ENCODE measurements at regions not wholly inside any gene's neighbourhood (a gene's known extent, or its start where the extent isn't known, plus 50 kb on each side); places are given as distances from the start of the nearest gene placed in this dataset.

DNA sequence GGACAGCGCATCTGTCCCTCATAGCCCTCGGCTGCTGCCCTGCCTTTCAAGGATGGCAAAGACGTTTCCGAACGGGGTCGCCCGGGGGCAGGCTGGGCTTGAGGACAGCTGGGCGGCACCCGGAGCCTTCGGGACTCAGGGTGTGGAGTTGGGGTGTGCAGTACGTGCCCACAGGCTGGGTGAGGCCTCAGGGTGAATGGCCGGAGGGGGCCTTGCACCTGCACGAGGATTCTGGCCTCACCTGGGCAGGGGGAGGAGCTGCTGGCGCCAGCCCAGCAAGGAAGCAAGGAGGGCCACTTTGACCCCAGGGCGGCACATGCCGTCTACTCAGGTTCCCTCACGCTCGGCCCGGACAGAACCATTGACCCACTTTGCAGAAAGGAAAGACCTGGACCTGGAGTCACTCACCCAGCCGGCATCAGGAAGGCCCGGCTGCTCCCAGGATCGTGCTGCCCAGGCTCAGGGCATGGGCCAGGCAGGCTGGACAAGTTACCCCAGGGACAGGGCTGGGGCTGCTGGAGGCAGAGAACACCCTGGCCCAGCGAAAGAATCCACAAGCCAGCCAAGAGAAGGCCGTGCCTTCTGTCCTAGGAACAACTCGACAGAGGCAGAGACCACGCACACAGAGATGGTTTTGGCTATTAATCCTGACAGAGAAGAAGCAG, 65.1 kb upstream of the TTC34 start:
- DNase-seq = no peak

DNA sequence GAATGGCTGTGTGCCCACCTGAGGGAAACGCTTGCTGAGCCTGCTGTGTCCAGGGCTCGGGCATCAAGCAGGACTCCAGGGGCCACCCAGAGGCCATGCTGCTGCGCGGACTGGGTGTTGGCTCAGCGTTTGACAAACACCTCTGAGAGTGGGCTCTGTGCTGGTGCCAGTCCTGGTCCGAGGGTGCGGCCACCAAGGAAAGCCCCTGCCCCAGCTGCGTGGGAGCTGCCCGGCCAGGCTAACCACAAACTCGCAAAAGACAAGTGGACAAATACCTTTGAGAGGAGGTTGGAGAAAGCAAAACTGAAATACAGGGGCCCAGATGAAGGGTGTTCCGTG, 65.6 kb upstream of the TTC34 start:
- DNase-seq = no peak

DNA sequence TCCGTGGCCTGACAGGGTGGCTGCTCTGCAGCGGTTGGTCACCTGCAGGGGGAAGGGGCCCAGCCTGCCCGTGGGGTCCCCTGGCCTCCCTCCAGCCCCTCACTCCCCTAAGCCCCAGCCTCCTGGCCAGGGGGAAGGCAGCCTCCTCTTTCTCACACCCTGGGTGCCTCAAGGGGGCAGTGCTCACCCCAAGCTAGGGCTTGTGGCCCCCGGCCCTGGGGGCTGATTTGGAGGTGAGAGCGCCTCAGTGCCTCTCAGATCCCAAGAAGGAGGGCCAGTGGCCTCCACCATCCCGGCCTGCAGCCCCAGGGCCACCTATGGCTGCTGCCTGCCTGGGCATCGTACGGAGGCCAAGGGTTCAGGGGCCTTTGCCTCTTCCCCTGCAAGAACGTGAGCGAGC, 66.4 kb upstream of the TTC34 start:
- no peak for DNase-seq

DNA sequence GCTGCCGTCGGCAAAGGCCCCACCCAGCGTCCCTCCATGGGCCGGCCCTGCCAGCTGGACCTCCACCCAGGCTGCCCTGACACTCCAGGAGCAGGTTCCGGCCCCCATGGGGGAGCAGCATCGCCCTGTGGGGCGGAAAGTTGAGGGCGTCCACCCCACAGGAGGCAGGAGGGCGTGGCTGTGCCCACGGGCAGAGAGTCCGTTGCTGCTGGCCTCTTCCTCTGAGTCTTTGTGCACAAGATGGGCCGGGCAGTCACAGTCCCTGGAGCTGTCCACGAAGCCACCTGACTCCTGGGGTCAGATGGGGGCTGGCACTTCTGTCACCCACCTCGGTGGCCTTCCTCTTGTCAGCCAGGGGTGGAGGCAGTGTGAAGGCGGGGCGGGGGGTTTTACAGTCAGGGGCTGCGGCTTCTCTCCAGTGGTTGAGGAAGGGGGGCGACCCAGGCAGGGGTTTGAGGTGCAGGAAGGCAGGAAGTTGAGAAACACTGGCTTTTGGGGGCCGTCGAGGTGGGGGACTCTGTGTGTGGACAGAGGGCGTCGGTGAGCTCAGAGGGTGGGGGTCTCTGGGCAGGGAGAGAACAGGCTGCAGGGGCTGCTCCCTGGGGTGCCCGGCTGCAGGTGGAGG, 67.2 kb upstream of the TTC34 start:
- DNase-seq = no peak

DNA sequence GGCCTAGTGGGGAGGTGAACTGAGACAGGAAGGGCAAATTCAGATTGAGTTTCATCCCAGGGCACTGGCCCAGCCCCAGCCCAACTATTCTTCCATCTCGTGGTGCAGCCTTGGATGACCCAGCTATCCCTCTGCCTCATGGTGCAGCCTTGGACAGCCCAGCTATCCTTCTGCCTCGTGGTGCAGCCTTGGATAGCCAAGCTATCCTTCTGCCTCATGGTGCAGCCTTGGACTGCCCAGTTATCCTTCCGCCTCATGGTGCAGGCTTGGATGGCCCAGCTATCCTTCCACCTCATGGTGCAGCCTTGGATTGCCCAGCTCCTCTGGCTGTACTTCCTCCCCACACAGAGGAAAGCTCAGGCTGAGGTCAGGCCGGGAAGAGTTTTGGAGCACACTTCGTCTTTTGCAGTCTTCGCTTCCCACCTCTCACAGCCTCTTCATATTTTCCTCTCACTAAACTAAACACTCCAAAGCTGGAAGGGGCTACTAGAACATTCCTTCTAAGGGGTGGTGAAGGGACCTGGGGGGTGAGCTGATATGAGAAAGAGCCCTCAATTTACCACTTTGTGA, 69.8 kb upstream of the TTC34 start:
- no peak for DNase-seq

DNA sequence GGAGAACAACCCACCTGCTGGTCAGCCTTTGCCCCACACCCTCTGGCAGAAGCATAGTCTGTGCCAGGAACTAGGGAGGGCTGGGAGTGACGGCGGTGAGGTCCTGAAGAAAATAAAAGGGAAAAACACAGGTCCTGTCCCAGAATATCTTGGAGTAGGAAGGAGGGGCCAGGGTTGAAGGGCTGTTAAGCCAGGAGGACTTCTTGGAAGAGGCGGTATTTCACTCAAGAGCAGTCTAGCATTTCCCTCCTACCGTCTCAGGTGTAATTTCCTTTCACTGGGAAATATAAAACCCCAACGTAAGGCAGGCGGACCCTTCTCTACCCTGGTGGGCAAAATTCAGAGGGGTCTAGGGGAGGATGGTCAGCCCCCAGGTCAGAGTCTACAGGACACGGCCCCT, 72.7 kb upstream of the TTC34 start:
- no peak for DNase-seq

DNA sequence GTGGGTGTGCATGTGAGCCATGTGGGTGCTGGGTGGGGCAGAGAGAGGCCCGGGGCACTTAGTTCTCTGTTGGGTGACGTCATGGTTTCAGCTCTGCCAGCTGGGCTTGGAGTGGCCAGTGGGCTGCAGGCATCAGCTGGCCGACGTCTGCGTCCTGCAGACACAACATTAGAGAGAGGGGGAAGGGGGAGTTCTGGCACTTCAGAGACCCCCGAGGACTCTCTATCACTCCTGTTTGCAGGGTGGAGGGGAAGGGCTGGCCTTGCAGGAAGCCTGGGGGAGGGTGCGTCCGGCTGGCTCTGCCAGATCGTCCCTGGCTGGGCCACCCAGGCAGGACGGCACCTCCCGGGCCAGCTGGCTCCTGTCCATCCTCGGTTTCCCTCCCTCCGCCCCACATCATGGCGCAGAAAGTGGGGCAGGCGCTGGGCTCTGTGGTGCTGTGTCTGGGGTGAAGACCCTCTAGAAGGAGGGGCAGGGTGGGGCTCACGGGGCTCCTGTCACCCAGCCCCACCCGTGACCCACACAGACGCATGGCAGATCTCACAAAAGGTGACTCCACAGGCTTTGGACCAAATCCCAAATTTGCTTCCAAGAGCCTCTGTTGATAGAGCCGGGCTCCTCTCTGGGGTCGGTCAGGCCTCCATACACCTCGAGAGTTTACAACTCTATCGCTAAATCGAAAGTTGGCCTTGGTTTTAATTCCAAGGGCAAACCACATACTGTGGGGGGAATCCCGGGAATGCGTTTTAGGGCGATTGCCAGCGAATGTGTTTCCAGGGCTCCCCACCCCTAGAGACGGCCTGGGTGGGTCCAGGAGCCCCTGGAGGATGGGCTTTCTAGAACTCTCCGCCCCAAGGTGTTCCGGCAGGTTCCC, 73.4 kb upstream of the TTC34 start:
- no peak for DNase-seq

DNA sequence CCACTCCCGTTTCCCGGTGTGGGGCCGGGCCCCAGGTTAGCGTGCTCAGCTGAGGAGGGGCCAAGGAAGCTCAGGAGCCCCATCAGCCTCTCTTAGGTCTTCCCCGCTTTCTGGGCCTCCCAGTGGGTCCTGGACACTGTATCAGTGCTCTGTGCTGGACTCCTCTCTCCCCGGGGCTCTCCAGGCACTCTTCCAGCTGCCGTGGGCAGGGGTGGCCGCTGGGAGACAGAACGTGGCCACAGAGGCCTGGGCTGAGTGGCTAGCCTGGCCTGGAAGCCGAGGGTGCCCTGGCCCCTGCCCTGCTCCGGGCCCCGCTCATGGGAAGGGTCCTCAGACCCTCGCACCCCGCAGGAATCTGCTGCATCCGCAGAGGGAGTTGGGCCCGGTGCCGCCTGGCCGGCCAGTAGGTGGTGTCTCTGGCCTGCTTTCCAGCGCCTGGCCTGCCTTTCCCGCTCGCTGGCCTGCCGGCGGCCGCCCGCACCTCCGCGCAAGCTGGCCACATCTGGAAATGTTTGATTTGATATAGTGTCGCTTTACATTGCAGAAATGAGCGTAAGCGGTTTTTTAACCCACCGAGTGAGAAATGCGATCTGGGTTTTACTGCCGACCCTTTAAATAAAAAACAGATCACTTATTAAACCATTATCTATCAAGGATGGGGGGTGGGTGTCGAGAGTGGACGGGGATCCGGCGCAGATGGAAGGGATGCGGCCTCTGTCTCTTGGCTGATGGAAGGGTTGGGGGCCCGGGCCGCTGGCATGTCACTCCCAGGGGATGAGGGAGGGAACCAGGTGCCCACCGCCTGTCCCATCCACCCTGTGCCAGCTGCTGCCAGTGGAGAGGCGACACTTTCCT, 74.4 kb upstream of the TTC34 start:
- DNase-seq = no peak

DNA sequence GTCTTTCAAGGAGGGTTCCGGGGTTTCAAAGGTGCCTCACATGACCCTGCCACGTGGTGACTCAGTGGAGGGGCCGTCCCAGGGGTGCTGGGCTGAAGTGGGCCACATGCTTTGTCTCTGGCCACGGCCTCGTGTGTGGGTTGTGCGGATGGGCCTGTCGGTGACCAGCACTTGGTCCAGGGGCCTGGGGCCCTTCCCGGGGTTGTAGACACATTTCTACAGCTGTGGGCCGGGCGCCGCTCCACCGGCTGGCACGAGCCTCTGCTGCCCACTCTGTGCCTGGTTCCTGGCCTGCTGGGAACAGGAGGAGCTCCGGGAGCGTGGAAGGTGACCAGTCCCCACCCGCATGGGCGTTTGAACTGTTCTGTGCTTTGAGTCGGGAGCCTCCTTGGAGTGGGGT, 75.4 kb upstream of the TTC34 start:
- DNase-seq = no peak

DNA sequence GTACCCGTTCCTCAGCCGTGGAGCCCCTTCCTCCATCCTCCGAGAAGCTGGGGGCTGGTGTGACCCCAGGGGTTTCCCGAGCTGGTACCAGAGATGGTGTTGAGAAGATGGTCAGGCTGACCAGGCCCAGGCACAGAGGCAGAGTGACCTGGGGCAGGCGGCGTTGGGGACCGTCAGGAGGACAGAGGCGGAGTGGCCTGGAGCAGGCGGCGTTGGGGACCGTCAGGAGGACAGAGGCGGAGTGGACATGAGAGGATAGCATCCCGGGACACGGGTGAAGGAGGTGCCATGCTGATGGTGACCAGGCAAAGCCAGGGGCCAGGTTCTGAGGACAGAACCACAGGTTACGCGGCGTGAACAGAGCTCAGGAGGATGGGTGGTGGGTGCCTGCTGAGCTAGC, 75.9 kb upstream of the TTC34 start:
- DNase-seq = no peak

DNA sequence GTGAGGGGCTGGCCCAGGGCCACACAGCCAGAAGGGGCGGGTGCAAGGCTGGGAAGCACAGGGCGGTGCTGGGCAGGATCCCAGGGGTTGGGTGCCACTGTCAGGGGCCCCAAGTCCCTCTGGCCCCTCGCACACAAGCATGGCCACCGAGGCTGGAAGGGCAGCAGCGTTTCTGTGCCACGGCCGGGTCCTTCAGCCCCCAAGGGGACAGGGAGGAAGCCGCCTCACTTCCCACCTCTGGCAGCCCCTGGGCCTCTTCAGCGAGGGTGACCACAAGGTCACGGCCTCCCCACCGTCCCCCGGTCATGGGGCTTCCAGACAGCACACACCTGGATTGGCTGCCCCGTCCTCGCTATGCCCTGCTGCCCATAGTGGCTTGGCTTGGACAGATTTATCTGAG, 77.1 kb upstream of the TTC34 start:
- DNase-seq = no peak

DNA sequence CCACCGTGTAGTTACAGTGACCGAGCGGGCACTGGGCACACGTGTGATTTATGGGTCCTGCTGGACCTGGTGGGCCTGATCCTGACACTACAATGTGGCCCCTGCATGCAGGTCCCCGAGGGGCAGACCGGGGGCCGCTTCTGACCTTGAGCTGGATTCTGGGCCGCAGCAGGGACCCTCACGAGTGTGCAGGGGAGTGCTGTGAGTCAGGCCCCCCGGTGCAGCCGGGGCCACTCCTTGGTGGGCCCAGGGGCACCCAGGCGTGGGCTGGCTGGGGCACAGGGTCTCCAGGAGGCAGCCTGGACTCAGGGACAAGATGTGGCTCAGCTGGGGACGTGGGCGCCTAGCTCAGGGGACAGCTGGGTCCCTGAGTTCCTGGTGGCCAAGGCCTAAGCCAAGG, 77.5 kb upstream of the TTC34 start:
- DNase-seq = no peak

DNA sequence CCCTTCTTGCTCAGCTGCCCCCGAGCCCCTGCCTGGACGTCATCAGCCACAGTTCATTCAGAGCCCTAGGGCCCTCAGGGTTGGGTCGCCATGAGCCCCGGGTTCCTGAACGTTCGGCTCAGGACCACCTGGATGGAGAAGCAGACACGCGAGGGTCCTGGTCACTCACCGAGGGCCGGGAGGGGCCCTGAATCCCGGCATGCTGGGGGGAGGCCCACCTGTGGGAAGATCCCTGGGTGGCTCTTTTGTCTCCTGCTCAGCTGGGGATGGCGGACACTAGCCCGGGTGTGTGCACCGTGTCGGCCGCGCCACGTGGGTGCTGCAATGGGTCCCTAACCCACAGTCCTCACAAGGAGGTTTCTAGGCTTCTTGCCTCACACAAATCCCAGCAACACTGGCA, 78.1 kb upstream of the TTC34 start:
- no peak for DNase-seq

DNA sequence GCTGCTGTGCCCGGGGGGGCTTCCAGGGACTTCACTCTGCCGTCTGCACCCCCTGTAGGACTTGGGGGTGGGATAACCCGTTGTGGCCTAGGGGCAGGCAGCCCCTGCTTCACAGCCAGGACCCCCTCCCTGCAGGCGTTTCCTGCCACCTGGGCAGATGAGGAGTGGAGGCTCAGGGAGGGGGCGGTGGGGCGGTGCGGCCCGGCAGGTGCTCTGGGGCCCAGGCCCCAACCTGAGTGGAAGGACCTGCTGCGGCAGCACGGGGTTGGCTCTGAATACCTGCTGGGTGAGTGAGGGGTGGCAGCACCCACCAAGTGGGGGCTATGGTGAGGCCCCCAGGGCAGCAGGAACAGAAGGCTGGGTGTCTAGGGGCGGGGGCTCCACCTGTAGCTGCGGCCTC, 78.6 kb upstream of the TTC34 start:
- no peak for DNase-seq

DNA sequence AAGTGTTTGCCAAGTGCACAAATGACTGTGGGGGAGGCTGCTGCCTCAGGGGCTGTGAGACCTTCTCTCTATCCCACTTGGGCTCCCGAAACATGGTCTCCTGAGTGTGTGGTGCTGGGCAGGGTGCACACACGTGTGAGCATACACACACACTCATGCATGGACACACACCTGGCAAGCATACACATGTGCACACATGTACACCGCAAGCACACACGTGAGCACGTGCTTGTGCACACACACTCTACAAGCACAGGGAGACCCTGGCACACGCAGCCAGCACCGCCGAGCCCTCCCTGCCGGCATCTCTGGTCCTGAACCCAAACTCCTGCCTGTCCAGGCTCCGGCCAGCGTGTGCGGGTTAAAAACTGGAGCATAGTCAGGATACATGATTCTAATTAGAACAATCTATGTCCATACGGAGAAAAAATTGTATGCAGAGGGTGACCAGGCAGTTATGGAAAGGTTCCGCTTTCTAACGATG, 79.4 kb upstream of the TTC34 start:
- no peak for DNase-seq

DNA sequence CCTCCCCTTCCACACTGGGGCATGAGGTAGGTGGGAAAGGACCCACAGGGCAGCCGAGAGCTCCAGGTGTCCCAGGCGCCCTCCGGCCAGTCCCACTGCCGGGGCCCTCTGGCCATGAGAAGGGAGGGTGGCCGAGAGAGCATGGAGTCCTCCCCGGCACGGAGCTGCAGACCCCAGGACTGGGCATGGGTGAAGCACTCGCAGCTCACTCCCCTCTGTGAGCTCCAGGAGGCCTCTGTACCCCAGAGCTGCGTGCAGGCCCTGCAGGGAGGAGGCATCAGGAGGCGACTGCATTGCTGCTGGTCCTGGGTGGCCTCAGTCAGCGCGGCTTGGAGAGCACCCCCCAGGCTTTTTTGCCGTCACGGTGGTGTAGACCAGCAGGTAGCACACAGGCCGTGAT, 80.1 kb upstream of the TTC34 start:
- DNase-seq = no peak

DNA sequence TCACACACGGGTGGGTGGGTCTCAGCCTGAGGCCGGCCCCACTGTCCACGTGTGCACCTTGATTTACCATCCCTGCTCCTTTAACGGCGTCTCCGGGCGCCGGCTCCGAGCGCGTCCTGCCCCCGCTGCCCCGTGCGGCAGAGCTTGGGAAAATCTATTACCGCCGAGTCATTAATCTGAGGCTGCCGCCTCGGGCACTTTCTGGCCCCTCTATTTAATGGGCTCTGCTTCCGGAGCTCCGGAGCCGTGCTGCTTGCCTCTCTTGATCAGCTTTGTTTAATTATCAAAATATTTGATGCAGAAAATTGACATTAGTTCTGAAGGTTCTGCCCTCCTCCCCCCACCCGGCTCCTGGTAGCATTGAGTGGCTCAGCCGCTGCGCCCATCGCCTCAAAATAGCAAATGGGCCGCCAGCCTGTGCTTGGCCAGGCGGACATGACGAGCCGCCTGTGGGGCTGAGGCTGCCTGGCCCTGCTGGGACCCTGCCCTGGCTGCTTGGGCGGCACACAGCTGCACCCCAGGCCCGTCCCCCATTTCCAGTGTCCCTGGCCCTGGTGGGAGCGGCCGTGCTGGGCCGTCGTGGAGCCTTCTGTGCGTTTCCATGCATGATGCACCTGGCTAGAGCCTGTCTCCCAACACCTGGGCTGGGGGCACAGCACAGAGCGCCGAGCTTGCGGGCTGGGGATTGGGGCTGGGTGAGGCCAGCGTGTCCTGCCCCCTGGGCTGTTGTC, 81.6 kb upstream of the TTC34 start:
- DNase-seq = no peak

DNA sequence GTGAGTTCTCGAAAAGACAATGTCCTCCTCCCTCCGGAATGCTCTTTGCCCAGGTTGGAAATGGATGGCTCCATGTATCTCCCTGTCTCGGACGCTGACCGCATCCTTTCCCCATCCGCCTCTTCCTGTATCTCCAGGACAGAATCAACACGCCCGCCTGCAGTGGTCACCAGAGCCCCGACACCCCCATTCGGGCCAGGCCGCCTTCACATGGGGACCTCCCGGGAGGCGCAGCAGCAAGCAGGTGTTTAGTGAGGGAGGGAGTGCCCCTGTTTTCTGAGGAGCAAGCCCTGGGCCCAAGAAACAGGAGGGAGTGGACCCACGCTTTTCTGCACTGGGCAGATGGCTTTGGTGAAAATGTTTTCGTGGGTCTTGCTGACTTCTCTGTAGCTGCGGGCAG, 83.5 kb upstream of the TTC34 start:
- DNase-seq = no peak

DNA sequence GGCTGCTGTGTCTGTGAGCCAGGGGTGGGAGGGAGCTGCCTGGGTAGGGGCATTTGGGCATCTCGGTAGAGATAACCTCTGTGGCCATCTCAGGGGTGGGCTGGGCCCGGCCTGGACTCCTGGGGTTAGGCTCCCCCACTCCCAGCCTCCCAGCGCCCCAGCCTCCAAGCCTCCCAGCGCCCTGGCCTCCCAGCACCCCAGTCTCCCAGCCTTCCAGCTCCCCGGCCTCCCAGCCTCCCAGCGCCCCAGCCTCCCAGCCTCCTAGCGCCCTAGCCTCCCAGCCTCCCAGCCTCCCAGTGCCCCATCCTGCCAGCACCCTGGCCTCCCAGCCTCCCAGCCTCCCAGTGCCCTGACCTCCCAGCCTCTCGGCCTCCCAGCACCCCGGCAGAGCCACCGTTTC, 85.1 kb upstream of the TTC34 start:
- no peak for DNase-seq

DNA sequence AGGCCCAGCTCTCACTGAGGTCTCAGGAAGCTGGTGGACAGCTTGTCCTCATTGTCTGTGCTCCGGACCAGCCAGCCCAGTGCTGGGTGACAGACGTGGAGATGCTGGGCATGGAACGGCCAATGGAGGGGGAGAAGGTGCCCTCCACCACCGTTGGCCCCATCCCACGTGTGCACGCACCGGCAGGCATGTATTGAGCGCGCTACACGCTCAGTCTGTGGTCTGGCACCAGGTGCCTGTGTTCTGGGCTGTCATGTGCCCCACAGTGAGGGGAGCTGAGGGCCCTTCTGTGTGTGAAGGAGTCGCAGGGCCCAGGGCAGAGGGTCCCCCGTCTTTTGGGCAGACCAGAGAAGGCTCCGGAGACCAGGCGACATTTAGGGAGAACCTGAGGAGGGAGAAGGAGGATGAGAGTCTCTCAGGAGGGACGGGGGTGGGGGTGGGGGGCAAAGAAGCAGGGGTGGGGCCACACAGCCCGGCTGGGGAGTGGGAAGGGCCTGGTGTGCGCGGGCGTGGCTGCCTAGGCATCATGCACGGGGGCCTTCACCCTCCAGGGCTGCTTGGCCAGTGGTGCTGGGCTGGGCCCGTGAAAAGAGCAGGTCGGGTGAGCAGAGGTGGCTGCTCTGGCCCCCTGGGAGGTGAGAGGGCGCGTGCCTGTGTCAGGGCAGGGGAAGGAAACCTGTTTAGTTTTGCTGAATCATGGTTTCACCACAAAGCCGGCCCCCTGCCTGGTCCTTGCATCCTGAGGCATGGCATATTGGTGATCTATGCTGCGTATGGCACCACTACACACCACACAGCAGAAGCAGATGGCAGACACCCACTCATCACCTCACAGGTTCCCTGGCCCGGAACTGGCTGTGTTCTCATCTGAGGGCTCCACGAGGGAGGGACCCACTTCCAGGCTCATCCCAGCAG, 86.7 kb upstream of the TTC34 start:
- no peak for DNase-seq
